Activated gamma-delta T cell treated with Interleukin-2 at 50 U/mL for 16 hours (primary cell): ENCODE measurements at regions not wholly inside any gene's neighbourhood (a gene's known extent, or its start where the extent isn't known, plus 50 kb on each side); places are given as distances from the start of the nearest gene placed in this dataset.

Experiments used
- DNase-seq: peaks from one replicate; pipeline ENCODE4 v3.0.0-alpha.2; 2020

DNA sequence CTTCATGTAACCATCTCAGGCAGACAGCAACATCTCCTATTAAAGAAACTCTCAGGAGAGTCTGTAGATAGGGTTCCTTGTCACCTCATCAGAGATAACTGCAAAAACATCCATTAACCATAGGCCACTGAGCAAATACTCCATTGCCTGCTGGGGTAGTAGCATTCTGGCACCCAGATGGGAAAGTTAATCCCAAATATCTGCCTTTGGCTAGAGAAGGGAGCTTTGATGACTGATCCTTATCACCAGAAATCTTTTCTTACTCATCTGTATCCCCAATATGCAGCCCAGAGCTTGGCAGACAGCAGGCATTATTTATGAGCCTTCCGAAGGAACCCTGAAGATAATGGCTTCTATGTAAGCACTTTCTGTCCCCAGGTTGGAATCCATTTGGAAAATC lies 173.1 kb downstream of the MFSD1 start:
- no peak for DNase-seq

- no peak for DNase-seq
Measured at GRCh38 chr3:158976966-158977365, 175.1 kb downstream of the MFSD1 start.

GRCh38 chr3:158977497-158977896 lies 175.6 kb downstream of the MFSD1 start:
- DNase-seq = no peak

DNA sequence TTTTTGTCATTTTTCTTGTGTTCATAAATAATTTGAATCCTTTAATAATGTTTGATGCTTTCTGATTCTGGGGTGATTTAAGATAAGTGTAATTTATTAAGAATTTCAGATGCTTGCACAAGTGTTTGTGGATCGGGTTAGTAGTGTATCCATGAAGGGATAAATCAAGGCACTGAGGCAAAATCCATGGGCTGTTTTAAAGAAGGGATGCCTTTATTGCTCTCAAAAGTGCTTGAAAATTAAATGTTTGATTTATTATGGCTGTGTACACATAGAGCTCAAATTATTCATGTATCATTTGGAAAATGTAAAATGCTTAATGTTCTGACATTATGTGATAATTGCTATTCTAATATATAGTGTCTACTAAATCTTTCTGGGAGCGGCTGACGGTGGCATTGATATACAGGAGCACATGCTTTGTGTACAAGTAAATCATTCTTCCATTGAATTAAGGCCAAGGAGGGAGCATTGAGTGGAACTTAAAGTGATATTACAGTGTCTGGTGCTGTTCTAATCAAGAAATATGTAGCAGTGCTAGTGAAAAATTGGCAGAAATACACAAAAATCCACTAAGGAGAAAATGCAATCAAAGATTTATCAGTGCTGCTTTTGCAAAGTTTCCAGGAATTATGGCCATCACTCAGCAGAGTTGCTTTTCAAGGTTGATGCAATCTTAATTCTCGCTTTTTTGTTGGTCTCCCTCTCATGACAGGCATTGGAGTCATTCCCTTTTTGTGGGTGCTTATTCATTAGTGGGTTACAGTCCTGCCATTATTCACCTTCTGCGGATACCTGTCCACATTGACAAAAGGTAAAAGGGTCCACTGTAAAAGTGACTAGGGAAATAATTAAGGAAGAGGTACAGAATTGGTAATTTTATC lies 181.6 kb downstream of the MFSD1 start:
- no peak for DNase-seq

DNA sequence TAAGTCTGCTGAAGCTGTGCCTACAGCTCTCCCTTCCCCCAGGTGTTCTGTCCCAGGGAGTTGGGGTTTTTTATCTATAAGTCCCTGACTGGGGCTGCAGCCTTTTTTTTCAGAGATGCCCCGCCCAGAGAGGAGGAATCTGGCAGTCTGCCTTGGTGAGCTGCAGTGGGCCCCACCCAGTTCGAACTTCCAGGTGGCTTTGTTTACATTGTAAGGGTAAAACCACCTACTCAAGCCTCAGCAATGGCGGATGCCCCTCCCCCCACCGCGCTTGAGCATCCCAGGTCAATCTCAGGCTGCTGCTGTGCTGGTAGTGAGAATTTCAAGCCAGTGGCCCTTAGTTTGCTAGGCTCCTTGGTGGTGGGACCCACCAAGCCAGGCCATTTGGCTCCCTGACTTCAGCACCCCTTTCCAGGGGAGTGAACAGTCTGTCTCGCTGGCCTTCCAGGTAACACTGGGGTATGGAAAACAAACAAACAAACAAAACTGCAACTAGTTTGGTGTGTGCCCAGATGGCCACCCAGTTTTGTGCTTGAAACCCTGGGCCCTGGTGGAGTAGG lies 189.4 kb downstream of the MFSD1 start:
- DNase-seq = no peak

GRCh38 chr3:158992463-158992862 lies 190.6 kb downstream of the MFSD1 start:
- no peak for DNase-seq

- DNase-seq = no peak
Measured at GRCh38 chr3:158994386-158994785, 192.5 kb downstream of the MFSD1 start.

DNA sequence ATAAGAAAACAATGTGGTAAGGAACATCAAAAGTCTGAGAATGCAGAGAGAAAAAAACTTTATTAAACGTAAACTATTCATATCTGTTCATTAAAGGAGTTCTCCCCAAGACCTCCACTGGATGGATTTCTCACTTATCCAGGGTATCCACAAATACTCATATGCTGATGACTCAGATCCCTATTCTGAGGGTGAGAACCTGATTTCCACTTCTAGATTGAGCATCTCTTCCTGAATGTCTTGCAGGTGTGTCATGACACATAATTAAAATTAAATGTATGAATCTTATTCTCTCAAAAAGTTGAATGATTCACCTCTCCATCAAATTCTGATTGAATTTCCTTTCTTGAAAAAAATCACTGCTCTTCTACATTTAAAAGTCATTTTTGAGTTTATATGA lies 199.9 kb downstream of the MFSD1 start:
- no peak for DNase-seq

DNA sequence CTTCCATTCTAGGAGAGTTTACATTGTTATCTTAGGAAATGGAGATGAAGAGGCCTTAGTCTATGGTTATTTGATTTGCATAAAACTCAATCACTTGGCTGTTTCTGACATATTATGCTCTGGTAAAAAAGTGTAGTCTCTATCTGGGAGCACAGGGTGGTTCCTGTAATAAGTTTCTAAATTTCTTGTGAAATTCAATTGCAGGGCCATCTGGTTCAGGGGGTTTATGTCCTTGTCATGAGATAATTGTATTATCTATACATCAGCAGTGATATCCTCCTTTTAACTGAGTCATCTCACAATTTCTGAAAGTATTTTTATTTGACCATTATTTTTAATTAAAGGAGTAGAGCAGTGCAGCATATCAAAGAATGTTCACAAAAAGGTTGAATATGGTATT lies 203.3 kb downstream of the MFSD1 start:
- DNase-seq = no peak

GRCh38 chr3:159007331-159007730 lies 205.5 kb downstream of the MFSD1 start:
- no peak for DNase-seq

GRCh38 chr3:159008401-159008800 lies 206.5 kb downstream of the MFSD1 start:
- no peak for DNase-seq

DNA sequence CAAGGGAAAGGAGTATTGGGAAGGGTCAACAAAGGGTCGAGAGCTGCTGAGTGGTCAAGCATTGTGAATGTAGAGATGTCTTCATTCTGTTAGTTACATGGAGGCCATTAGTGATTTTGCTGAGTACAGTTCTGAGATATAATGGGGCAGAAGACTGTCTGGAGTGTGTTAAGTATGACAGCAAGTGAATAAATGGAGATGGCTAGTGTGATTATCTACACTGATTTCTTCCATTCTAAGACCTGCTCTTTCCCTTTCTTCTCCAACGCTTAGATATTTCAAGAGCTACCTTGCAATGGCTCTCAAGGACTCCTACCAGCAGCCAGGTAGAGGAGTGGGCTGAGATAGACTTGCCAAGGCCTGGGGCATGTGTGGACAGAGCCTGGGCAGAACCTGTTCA lies 216.5 kb downstream of the MFSD1 start:
- DNase-seq = no peak

- DNase-seq = no peak
Measured at GRCh38 chr3:159025733-159026132, 223.9 kb downstream of the MFSD1 start.

GRCh38 chr3:159026510-159026909 lies 224.7 kb downstream of the MFSD1 start:
- DNase-seq = no peak

DNA sequence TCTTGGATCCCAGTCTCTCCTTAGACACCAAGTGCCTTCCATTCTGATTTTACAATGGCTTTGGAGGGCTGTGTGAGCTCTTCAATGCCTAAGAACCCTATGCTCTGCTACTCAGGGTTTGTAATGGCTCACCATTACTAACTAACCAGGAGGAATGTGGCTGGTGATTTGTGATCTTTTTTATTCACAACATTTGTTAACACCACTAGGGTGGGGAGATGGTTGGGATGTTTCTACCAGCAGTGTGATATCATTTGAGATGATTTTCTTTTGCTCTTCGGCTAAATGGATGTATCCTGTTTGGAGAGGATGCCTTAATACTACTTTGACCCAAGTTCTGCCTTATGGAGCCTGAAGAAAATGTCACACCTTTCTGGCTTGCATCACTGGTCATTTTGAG lies 226.9 kb downstream of the MFSD1 start:
- no peak for DNase-seq

DNA sequence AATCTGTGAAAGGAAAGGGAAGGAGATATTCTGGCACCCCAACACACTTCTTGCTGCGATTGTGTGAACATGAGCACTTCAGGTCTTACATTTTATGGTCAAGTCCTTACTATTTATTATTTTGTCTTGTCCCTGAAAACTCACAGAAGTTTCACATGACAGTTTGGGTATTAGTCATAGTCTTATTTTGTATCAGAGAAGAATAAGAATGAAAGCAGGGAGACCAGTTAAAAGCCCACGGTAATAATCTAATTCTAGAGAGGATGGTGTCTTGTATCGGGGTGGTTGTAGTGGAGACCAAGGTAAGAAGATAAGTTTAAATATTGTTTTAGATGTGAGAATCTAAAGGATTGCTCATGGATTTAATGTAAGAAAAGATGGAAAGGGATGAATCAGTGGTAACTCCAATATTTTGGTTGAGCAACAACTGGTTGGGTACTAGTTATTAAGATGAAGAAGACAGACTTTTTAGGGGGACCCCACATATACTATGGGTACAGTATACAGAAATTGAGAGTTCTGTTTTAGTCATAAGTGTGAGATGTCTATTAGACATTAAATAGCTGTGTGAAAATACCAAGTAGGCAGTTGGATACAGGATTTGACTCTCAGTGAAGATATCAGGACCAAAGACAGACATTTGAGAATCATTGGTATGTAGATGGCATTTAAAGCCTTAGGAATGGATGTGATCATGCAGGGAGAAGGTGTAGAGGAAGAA lies 227.6 kb downstream of the MFSD1 start:
- DNase-seq = no peak

DNA sequence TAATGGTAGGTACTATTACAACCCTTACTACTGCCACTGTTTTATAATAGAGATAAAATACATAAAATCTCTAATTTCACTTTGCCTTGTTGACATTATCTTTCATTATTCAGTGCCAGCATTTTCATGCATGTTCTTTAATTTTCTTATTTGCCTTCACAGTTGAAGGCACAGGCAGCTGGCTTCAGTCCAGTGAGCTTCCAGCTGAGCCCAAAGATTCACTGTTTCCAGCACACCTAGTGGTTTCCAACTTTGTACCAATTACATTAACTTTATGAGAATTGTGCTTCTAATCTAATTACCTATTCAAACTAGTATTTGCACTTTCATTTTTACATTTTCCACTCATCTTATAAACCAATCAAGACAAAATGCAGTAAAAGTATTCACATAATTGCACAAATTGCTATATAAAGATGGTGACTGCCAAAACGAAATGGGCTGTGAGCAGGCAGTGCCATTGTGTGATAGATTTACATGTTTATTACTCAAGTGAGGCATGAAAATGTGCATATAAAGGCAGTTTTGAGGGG lies 228.3 kb downstream of the MFSD1 start:
- DNase-seq = no peak

DNA sequence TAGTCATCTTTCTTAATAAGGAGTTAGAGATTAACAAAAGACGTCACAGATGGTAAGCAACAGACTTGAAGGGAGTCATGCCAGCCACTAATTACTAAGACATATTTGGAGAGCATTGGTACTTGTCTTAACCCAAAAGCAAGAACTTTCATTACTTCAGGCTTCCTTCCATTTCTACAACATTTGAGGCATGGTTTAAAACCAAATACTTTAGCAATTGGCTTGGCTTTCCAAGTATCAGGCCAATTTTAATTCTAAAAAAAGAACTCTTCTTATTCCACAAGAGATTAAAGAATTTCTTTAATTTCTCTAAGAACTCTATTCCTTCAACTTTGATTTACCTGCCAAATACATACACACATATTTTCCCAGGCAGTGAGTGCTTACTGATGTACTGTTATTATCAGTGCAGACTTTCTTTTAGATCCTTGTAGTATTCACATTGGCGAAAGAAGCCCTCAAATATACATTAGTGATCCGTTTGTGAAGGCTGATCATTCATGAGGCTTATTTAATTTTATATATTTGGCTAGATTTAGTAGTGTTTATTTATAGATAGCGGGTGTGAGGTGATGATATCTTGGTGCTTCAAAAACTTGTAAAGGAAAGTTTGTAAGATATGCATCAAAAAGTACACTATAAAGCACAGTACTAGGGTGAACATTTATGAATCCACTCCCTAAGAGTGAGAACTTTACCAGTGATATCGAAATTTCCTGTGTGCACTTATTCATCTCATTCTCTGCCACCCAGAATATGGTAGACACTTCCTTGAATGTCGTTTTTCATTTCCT lies 229.2 kb downstream of the MFSD1 start:
- no peak for DNase-seq

GRCh38 chr3:159032311-159032710 lies 230.5 kb downstream of the MFSD1 start:
- DNase-seq = no peak

DNA sequence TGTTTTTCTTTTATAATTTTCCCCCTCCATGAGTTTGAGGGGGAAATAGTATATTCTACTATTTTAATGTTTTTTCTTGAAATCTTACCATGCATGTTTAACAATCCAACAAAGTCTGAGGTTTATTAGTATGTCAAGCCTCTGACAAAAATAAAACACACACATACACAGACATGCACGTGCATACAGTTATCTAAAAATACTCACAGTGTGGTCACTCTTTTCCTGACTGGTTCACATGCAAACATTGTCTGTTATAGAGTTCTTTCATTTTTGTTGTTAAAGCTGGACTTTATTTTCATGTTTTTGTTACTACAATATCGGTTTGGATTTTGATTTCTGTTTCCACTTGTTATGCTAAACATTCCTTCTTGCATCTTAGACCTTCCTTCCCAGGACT lies 236.6 kb downstream of the MFSD1 start:
- no peak for DNase-seq

- no peak for DNase-seq
Measured at GRCh38 chr3:159039286-159039685, 237.4 kb downstream of the MFSD1 start.

GRCh38 chr3:159045279-159045885 lies 243.5 kb downstream of the MFSD1 start:
- no peak for DNase-seq

DNA sequence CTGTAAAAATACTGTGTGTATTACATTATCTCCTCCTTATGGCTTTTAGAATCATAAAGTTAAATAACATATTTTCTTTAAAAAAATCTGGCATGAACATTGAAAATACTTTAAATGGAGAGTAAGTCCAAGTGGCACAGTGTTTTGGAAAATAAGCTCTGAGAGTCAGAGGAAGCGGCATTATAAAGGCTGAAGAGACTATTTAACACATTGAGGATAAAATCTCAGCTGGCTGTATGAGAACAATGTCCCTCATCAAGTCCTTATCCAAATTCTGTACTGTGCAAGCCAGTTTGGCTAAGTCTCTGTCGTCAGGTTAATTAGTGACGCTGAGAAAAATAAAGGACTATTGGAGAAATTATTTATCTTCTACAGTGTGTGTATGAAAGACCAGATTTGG lies 245.5 kb downstream of the MFSD1 start:
- no peak for DNase-seq
